ENCODE measurements at regions not wholly inside any gene's neighbourhood (a gene's known extent, or its start where the extent isn't known, plus 50 kb on each side); places are given as distances from the start of the nearest gene placed in this dataset.

DNA sequence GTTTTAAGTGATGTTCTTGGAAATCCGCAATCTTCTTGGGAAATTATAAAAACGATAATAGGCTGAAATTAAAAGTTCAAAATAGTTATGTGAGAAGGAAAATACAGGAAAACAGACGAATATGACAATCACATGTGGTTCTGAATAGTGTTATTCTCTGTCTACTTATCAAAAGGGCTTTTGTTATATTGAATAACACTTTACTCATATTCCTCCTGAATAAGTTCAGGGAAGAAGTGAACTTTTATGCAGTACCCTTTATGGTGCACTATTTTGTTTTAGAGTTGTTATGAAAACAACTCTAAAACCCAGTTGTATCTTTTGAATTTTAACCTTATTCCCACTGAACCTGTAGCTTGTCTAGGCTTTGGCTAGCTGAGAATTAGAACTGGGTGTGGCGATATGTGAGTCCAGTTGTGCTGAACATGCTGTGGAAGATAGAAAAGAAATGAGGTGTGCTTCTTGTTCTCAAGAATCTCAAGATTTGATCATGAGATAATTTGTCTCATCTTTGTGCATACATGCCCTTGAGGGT, 384.4 kb downstream of the LMO7 start:
- H3K27ac ChIP-seq: no peak overlapping the region
- TF ChIP-seq, protein P1, sequence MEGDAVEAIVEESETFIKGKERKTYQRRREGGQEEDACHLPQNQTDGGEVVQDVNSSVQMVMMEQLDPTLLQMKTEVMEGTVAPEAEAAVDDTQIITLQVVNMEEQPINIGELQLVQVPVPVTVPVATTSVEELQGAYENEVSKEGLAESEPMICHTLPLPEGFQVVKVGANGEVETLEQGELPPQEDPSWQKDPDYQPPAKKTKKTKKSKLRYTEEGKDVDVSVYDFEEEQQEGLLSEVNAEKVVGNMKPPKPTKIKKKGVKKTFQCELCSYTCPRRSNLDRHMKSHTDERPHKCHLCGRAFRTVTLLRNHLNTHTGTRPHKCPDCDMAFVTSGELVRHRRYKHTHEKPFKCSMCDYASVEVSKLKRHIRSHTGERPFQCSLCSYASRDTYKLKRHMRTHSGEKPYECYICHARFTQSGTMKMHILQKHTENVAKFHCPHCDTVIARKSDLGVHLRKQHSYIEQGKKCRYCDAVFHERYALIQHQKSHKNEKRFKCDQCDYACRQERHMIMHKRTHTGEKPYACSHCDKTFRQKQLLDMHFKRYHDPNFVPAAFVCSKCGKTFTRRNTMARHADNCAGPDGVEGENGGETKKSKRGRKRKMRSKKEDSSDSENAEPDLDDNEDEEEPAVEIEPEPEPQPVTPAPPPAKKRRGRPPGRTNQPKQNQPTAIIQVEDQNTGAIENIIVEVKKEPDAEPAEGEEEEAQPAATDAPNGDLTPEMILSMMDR (conservative IDR thresholded peaks at IDR 0.05): no peak

DNA sequence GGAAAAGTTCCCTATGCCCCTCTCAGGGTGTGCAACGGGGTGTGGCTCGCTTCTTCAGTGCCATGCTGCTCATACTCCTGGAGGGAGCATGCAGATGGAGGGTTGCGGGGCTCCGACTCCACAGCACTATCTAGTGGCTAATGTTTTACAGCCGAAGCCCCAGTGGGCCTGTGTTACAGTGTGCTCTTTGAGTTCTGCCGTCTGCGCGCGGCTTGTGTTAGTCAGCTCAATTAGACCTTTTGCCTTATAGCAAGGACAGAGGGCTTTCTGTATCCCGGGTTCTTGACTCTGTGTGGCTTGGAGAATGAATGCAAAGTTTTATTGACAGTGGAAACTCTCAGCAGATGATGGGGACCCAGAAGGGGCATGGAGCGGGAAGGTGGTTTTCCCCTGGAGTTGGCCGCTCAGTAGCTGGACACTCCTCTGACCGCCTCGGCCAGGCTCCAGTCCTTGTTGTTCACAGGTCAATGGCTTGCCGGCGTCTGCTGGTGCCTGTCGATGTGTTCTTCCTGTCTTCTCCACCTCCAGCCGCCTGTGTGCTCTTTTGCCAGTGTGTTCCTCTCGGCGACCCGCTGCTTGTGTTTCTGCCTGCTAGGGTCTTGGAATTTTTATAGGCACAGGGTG, 383.4 kb downstream of the LMO7 start:
- TF ChIP-seq, protein P1 (conservative IDR thresholded peaks at IDR 0.05): peak; percentile 71
- H3K27ac ChIP-seq: no peak overlapping the region

- no peak overlapping the region for H3K27ac ChIP-seq
- TF ChIP-seq, protein P1 (conservative IDR thresholded peaks at IDR 0.05): no peak
These were observed 381.9 kb downstream of the LMO7 start for GRCh38 chr13:76017861-76018556.

DNA sequence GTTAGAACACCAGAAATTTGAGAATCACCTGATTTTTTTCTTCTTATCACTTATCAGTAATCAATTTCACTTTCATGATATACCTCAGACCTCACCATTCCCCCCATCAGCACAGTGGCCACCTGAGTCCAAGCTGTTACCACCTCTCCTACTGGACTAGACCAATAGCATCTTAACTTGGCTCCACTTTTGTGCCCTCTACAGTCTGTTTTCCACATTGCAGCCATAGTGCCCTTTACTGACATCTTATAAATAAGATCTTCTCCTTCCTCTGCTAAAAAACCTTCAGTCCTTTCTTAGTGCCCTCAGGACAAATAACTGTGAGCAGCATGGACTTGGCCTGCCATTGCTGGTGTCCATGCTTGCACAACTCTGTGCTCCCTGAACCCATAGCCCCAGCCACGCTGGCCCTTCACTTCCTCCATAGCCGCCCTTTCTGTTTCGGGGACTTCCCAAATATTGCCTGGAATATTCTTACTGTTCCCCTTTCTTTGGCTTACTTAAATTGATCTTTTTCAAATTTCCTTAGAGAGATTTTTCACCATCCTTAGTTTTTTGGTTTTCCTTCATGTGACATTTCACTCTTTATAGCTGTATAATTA, 380.8 kb downstream of the LMO7 start:
- TF ChIP-seq, protein P1 (conservative IDR thresholded peaks at IDR 0.05): peak; percentile 69
- no peak overlapping the region for H3K27ac ChIP-seq

- H3K27ac ChIP-seq: no peak overlapping the region
- TF ChIP-seq, protein P1 (conservative IDR thresholded peaks at IDR 0.05): no peak
These were observed 378.5 kb downstream of the LMO7 start for GRCh38 chr13:76014406-76015318.

- TF ChIP-seq, protein P1 (conservative IDR thresholded peaks at IDR 0.05): no peak
- H3K27ac ChIP-seq: no peak overlapping the region
These were observed 376.1 kb downstream of the LMO7 start for GRCh38 chr13:76012091-76012721.

Measured in VCaP (cell line).